Activated naive CD4-positive, alpha-beta T cell treated with anti-CD3 and anti-CD28 coated beads, Interleukin-2, amount 10 ng/mL, durations not matched to agents 7 days and 5 days (primary cell): ENCODE measurements at regions not wholly inside any gene's neighbourhood (a gene's known extent, or its start where the extent isn't known, plus 50 kb on each side); places are given as distances from the start of the nearest gene placed in this dataset.
"Not testable (repeated sequence)": the region's sequence is repeated elsewhere in the genome, so short reads cannot be mapped to it uniquely, and the experiment has no call there.

ENCODE experiments used
- CTCF ChIA-PET: fragments of 350-600 bp; sonication (Branson Sonifier 250); formaldehyde crosslinking; loops from one replicate; lab custom pipeline; 2021; ENCODE audit warnings: antibody characterized with exemption; lab: Charles Lee
- DNase-seq: peaks from one replicate; pipeline ENCODE4 v3.0.0-alpha.2; 2020
- H3K27ac Mint-ChIP-seq: one replicate; pipeline ENCODE4 v1.8.0; 2021; ENCODE audit warnings: mild to moderate bottlenecking, moderate library complexity, mixed read lengths
- H3K27me3 Mint-ChIP-seq: one replicate; pipeline ENCODE4 v1.8.0; 2021; ENCODE audit warnings: mild to moderate bottlenecking, mixed read lengths
- H3K36me3 Mint-ChIP-seq: one replicate; pipeline ENCODE4 v1.8.0; 2021; ENCODE audit warnings: mixed read lengths
- H3K4me1 Mint-ChIP-seq: one replicate; pipeline ENCODE4 v1.8.0; 2021; ENCODE audit warnings: mixed read lengths
- H3K4me3 Mint-ChIP-seq: one replicate; pipeline ENCODE4 v1.8.0; 2021; ENCODE audit warnings: mild to moderate bottlenecking, moderate library complexity, mixed read lengths
- H3K9me3 Mint-ChIP-seq: one replicate; pipeline ENCODE4 v1.8.0; 2021; ENCODE audit warnings: mixed read lengths

- Mint-ChIP-seq H3K36me3 (no peaks in the 10 kb centered on the region), H3K4me3 (no peak overlapping the region), H3K9me3 (no peaks in the 10 kb centered on the region), H3K4me1 (no peaks in the 10 kb centered on the region), H3K27ac (no peak overlapping the region), H3K27me3 (peaks cover 6% of the 10 kb centered on the region)
- no peak for DNase-seq
- CTCF ChIA-PET = interaction anchor here (1.3 kb wide), 1 partner anchor 18 kb away, joined by 3 read pairs; no protein-coding TSS in a partner anchor
These were observed 91.8 kb upstream of the UBASH3B start for GRCh38 chr11:122563761-122564160.

DNA sequence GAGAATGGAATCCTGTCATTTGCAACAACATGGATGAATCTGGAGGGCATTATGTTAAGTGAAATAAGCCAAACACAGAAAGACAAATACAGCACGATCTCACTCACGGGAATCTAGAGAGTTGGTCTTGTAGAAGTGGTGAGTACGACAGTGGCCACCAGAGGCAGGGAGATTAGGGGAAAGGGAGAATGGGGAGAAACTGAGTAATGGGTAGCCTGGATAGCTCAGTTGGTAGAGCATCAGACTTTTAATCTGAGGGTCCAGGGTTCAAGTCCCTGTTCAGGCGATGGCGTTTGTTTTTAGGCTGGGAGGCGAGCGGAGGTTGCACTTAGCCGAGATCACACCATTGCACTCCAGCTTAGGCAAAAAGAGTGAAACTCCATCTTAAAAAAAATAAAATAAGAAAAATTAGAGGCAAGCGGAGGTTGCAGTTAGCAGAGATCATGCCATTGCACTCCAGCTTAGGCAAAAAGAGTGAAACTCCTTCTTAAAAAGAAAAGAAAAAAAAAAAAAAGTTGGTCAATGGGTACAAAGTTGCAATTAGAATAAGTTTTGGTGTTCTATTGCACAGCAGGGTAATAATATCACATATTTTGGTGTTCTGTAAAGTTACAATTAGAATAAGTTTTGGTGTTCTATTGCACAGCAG, 95.7 kb upstream of the UBASH3B start:
- H3K9me3 Mint-ChIP-seq = no peaks in the 10 kb centered on the region
- H3K27me3 Mint-ChIP-seq = peaks cover 10% of the 10 kb centered on the region
- H3K4me1 Mint-ChIP-seq = no peaks in the 10 kb centered on the region
- no peak overlapping the region for H3K27ac Mint-ChIP-seq
- DNase-seq = no peak
- no peak overlapping the region for H3K4me3 Mint-ChIP-seq
- no peaks in the 10 kb centered on the region for H3K36me3 Mint-ChIP-seq
- CTCF ChIA-PET = no interaction called here

DNA sequence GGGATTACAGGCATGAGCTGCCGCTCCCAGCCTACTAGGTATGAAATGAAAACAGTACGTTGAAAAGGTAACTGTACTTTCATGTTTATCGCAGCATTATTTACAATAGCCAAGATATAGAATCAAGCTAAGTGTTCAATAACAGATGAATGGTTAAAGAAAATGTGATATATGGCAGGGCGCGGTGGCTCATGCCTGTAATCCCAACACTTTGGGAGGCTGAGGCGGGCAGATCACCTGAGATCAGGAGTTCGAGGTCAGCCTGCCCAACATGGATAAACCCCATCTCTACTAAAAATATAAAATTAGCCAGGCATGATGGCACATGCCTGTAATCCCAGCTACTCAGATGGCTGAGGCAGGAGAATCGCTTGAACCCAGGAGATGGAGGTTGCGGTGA, 96.3 kb upstream of the UBASH3B start:
- H3K27ac Mint-ChIP-seq, H3K4me1 Mint-ChIP-seq, CTCF ChIA-PET, H3K9me3 Mint-ChIP-seq, H3K36me3 Mint-ChIP-seq, DNase-seq, H3K4me3 Mint-ChIP-seq: not testable (repeated sequence)
- peaks cover 10% of the 10 kb centered on the region for H3K27me3 Mint-ChIP-seq

DNA sequence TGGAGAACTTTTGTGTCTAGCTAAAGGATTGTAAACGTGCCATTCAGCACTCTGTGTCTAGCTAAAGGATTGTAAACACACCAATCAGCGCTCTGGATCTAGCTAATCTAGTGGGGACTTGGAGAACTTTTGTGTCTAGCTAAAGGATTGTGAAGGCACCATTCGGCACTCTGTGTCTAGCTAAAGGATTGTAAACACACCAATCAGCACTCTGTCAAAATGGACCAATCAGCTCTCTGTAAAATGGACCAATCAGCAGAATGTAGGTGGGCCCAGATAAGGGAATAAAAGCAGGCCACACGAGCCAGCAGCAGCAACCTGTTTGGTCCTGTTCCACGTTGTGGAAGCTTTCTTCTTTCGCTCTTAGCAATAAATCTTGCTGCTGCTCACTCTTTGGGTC, 98.4 kb upstream of the UBASH3B start:
- H3K36me3 Mint-ChIP-seq, H3K4me3 Mint-ChIP-seq, H3K4me1 Mint-ChIP-seq, H3K27me3 Mint-ChIP-seq, CTCF ChIA-PET, H3K9me3 Mint-ChIP-seq, DNase-seq, H3K27ac Mint-ChIP-seq: not testable (repeated sequence)

- Mint-ChIP-seq H3K36me3 (no peaks in the 10 kb centered on the region), H3K9me3 (no peaks in the 10 kb centered on the region), H3K27ac (no peak overlapping the region), H3K4me3 (no peak overlapping the region), H3K4me1 (no peaks in the 10 kb centered on the region), H3K27me3 (peaks cover 4% of the 10 kb centered on the region)
- no peak for DNase-seq
- CTCF ChIA-PET = no interaction called here
These were observed 98.9 kb upstream of the UBASH3B start for GRCh38 chr11:122556605-122557004.

DNA sequence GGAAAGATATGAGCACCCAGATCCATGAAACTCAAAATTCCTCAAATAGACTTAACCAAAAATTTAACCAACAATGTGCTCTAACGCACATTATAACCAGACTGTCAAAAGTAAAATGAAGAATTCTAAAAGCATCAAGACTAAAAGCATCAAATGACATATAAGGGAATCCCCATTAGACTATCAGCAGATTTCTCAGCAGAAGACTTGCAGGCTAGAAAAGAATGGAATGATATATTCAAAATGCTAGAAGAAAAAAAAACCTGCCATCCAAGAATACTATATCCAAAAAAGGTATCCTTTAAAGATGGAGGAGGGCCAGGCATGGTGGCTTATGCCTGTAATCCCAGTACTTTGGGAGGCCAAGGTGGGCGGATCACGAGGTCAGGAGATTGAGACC, 117.5 kb upstream of the UBASH3B start:
- peaks cover 6% of the 10 kb centered on the region for H3K27me3 Mint-ChIP-seq
- peaks cover 17% of the 10 kb centered on the region for H3K9me3 Mint-ChIP-seq
- H3K4me3 Mint-ChIP-seq = no peak overlapping the region
- no peak overlapping the region for H3K27ac Mint-ChIP-seq
- no peaks in the 10 kb centered on the region for H3K36me3 Mint-ChIP-seq
- CTCF ChIA-PET = no interaction called here
- H3K4me1 Mint-ChIP-seq = no peaks in the 10 kb centered on the region
- DNase-seq = no peak

DNA sequence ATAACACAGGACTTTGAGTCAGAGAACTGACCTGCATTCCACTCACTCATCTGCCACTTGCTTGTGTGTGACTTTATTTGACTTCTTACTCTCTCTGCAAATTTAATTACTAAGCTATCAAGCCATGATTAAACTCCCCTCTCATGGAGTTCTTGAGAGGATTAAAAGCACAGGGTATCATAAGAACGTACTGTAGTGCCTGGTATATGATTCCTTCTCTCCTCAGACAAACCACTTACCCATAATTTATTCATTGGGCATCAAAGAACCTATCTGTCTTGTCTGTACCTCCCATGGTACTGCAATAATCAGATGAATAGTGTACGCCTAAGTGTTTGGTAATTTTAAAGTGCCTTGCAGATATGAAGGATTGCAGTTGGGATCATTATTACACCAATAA, 130.6 kb upstream of the UBASH3B start:
- Mint-ChIP-seq H3K4me1 (no peaks in the 10 kb centered on the region), H3K36me3 (no peaks in the 10 kb centered on the region), H3K4me3 (no peak overlapping the region), H3K9me3 (no peaks in the 10 kb centered on the region), H3K27me3 (peaks cover 16% of the 10 kb centered on the region), H3K27ac (no peak overlapping the region)
- CTCF ChIA-PET = interaction anchor here (0.5 kb wide), 1 partner anchor 1891 kb away, joined by 4 read pairs; no protein-coding TSS in a partner anchor
- DNase-seq = no peak

GRCh38 chr11:122523846-122524805, 131.4 kb upstream of the UBASH3B start:
- H3K4me3 Mint-ChIP-seq = no peak overlapping the region
- CTCF ChIA-PET = interaction anchor here (0.5 kb wide), 1 partner anchor 1891 kb away, joined by 4 read pairs; no protein-coding TSS in a partner anchor
- no peak overlapping the region for H3K27ac Mint-ChIP-seq
- no peaks in the 10 kb centered on the region for H3K4me1 Mint-ChIP-seq
- H3K36me3 Mint-ChIP-seq = no peaks in the 10 kb centered on the region
- peaks cover 14% of the 10 kb centered on the region for H3K27me3 Mint-ChIP-seq
- H3K9me3 Mint-ChIP-seq = no peaks in the 10 kb centered on the region
- no peak for DNase-seq

DNA sequence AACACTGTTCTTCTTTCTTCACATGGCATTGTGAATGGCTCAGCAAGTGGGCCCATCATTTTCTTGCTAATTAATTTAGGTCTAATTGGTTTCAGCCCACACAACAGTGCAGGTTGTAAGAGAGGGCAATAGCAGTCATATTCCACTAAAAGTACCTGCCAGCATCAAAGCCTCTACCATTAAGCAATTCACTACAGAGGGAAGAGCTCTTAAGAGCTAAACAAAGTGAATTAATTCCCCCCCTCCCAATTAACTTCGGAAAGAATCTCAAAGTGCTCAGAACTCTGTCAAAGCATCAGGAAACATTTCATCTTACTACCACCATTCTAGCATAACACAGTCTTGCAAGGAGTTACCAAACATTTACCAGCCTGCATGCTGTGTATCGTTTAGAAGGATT, 133.9 kb upstream of the UBASH3B start:
- no peaks in the 10 kb centered on the region for H3K9me3 Mint-ChIP-seq
- H3K27me3 Mint-ChIP-seq = peaks cover 12% of the 10 kb centered on the region
- no peak overlapping the region for H3K4me3 Mint-ChIP-seq
- CTCF ChIA-PET = no interaction called here
- H3K36me3 Mint-ChIP-seq = no peaks in the 10 kb centered on the region
- DNase-seq = no peak
- H3K27ac Mint-ChIP-seq = no peak overlapping the region
- no peaks in the 10 kb centered on the region for H3K4me1 Mint-ChIP-seq

DNA sequence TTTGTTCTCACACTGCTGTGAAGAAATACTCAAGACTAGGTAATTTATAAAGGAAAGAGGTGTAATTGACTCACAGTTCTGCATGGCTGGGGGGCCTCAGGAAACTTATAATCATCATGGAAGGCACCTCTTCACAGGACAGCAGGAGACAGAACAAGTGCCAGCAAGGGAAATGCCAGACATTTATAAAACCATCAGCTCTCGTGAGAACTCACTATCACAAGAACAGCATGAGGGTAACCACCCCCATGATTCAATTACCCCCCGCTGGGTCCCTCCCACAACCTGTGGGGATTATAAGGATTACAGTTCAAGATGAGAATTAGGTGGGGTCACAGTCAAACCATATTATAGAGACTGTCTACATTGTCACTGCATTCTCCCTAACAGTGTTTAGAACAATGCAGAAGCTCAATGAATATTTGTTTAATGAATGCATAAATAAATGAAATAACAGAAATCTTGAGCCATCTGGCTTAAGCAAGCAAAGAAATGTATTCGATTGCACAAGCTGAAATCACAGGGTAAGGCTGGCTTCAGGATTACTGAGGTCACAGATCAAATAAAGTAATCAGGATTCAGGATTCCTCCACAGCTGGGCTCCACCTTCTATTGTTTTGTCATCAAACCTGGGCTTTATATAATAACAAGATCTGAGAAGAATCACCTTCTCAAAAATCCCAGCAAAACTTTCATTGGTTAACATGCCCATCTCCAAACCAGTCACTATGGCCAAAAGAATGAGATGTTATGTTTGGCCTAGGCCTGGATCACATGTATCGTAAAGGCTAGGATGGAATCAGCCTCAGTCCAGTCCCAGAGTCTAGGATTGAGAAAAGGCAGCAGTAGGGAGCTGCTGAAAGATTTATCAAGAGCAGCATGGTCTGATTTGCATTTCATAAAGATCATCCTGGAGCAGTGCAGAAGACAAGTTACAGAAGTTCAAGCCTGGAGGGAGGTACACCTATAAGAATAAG, 137.8 kb upstream of the UBASH3B start:
- Mint-ChIP-seq H3K4me1 (no peaks in the 10 kb centered on the region), H3K27me3 (no peaks in the 10 kb centered on the region), H3K36me3 (no peaks in the 10 kb centered on the region), H3K4me3 (no peak overlapping the region), H3K27ac (no peak overlapping the region), H3K9me3 (no peaks in the 10 kb centered on the region)
- DNase-seq = no peak
- CTCF ChIA-PET = no interaction called here

DNA sequence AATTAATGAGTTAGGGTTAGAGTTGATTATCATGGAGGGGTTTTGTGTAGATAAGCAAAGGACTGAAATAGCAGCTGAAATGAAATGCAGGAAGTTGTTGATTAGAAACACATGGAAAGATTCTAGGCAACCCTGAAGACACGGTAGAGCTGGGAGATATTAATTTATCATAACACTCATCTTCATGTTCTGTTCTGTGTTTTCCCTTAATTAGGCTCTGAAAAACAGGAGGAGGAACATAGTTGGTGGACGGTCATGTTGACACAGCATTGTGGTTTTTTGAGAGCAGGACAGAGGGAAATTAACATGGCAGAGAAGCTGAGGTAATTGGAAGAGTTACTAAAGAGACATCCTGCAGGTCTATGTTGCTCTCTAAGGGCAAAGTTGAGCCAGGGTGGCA, 138.8 kb upstream of the UBASH3B start:
- Mint-ChIP-seq H3K4me1 (no peaks in the 10 kb centered on the region), H3K27me3 (no peaks in the 10 kb centered on the region), H3K9me3 (no peaks in the 10 kb centered on the region), H3K27ac (no peak overlapping the region), H3K4me3 (no peak overlapping the region), H3K36me3 (no peaks in the 10 kb centered on the region)
- CTCF ChIA-PET = no interaction called here
- DNase-seq = no peak

DNA sequence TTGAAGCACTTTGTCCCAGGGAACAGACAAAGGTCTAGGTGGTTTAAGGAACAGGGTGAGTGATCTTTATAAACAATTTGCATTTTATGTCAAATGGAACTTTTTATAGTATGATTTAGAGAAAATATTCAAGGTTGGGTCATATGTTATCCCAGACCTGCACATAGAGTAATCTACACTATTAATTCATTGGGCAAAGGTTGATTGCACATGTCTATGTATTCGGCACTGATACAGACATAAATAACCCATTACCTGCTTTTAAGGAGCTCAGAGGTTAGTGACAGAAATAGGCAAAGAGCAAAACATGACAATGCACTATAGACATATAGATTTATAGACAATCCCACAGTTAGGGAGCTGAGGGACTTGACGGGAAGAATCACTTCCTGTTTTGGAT, 141.5 kb upstream of the UBASH3B start:
- DNase-seq = no peak
- no peak overlapping the region for H3K27ac Mint-ChIP-seq
- no peaks in the 10 kb centered on the region for H3K36me3 Mint-ChIP-seq
- CTCF ChIA-PET = no interaction called here
- no peaks in the 10 kb centered on the region for H3K4me1 Mint-ChIP-seq
- H3K9me3 Mint-ChIP-seq = no peaks in the 10 kb centered on the region
- no peak overlapping the region for H3K4me3 Mint-ChIP-seq
- H3K27me3 Mint-ChIP-seq = no peaks in the 10 kb centered on the region

GRCh38 chr11:122513328-122513727, 142.2 kb upstream of the UBASH3B start:
- Mint-ChIP-seq H3K36me3 (no peaks in the 10 kb centered on the region), H3K4me3 (no peak overlapping the region), H3K27me3 (no peaks in the 10 kb centered on the region), H3K9me3 (no peaks in the 10 kb centered on the region), H3K4me1 (no peaks in the 10 kb centered on the region), H3K27ac (no peak overlapping the region)
- CTCF ChIA-PET = no interaction called here
- no peak for DNase-seq

DNA sequence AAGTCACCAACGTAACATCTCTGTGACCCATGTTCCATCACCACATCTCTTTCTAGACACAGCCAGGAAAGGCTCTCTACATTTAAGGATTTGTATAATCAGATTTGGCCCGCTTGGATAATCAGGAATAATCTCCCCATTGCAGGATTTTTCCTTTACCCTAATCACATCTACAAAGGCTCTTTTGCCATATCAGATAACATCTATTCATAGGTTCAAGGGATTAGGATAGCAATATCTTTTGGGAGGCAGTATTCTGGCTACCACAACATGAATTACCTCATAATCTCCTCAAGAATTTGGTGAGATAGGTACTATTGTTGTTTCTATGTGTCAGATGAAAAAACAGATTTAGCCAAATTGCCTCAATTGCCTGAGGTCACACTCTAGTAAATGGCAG, 142.8 kb upstream of the UBASH3B start:
- Mint-ChIP-seq H3K9me3 (no peaks in the 10 kb centered on the region), H3K4me1 (no peaks in the 10 kb centered on the region), H3K27ac (no peak overlapping the region), H3K4me3 (no peak overlapping the region), H3K36me3 (no peaks in the 10 kb centered on the region), H3K27me3 (no peaks in the 10 kb centered on the region)
- CTCF ChIA-PET = no interaction called here
- no peak for DNase-seq
